DMS153 treated with DMSO at 0.1 percent for 48 hours (cell line): ENCODE measurements at regions not wholly inside any gene's neighbourhood (a gene's known extent, or its start where the extent isn't known, plus 50 kb on each side); places are given as distances from the start of the nearest gene placed in this dataset.
"Not testable (repeated sequence)": the region's sequence is repeated elsewhere in the genome, so short reads cannot be mapped to it uniquely, and the experiment has no call there.

Experiments
- DNase-seq: peaks from one replicate; lab custom pipeline; 2025; ENCODE audit not compliant: unreplicated experiment; lab: John Stamatoyannopoulos, UW

- no peak for DNase-seq
Measured at GRCh38 chr4:28010577-28011240, 1150.1 kb downstream of the STIM2 start.

- no peak for DNase-seq
Measured at GRCh38 chr4:28014469-28014868, 1153.8 kb downstream of the STIM2 start.

- no peak for DNase-seq
Measured at GRCh38 chr4:28015996-28016395, 1155.4 kb downstream of the STIM2 start.

- not testable (repeated sequence) for DNase-seq
Measured at GRCh38 chr4:28038253-28038652, 1177.6 kb downstream of the STIM2 start.

GRCh38 chr4:28062562-28062961, 1201.9 kb downstream of the STIM2 start:
- DNase-seq, result no peak

GRCh38 chr4:28073860-28074555, 1213.4 kb downstream of the STIM2 start:
- DNase-seq, result no peak

GRCh38 chr4:28075401-28075956, 1214.8 kb downstream of the STIM2 start:
- no peak for DNase-seq

- DNase-seq, result not testable (repeated sequence)
Measured at GRCh38 chr4:28077203-28077602, 1216.6 kb downstream of the STIM2 start.

GRCh38 chr4:28082686-28083390, 1222.2 kb downstream of the STIM2 start:
- no peak for DNase-seq

GRCh38 chr4:28092610-28093009, 1232.0 kb downstream of the STIM2 start:
- DNase-seq, result no peak

GRCh38 chr4:28093071-28093470, 1232.4 kb downstream of the STIM2 start:
- DNase-seq, result no peak

GRCh38 chr4:28101583-28101982, 1240.9 kb downstream of the STIM2 start:
- DNase-seq, result no peak

- no peak for DNase-seq
Measured at GRCh38 chr4:28105271-28105859, 1244.7 kb downstream of the STIM2 start.

- no peak for DNase-seq
Measured at GRCh38 chr4:28106155-28106554, 1245.5 kb downstream of the STIM2 start.

GRCh38 chr4:28109801-28110200, 1249.2 kb downstream of the STIM2 start:
- no peak for DNase-seq

- not testable (repeated sequence) for DNase-seq
Measured at GRCh38 chr4:28112691-28113335, 1252.2 kb downstream of the STIM2 start.

- not testable (repeated sequence) for DNase-seq
Measured at GRCh38 chr4:28113586-28113985, 1252.9 kb downstream of the STIM2 start.

- DNase-seq, result not testable (repeated sequence)
Measured at GRCh38 chr4:28116526-28117083, 1256.0 kb downstream of the STIM2 start.

- no peak for DNase-seq
Measured at GRCh38 chr4:28117084-28117682, 1256.5 kb downstream of the STIM2 start.

GRCh38 chr4:28146191-28146590, 1285.5 kb downstream of the STIM2 start:
- DNase-seq, result no peak
